ENCODE measurements at regions not wholly inside any gene's neighbourhood (a gene's known extent, or its start where the extent isn't known, plus 50 kb on each side); places are given as distances from the start of the nearest gene placed in this dataset.

DNA sequence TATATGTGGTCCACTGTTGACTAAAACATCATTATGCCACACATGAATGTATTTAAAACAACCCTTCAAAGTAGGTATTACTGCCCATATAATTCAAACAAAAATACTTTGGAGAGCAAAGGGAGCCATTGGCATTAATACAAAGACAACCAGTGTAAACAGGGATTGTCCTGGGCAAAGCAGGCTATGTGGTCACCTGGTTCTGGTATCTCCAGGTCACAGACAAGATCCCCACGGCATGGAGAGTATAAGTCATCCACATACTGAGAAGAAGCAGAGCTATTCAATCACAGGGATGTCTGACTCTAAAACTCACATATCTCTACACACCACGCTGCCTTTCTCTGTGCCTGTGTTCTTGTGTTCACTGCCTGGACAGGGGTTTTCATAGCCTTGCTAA lies 81.4 kb upstream of the BZW1 start:
- H3K4me2 ChIP-seq (ENCODE audit: control insufficient read depth, extremely low read depth, insufficient read depth, low read depth, low read length): no peak overlapping the region
- H3K79me2 ChIP-seq (ENCODE audit: control insufficient read depth, insufficient read depth, low read length): no peaks in the 10 kb centered on the region
- FAIRE-seq (no peak), DNase-seq (ENCODE audit: low read depth, low spot score) (no peak)
- H3K36me3 ChIP-seq (ENCODE audit: control insufficient read depth in 2 of 2, extremely low read depth in 1 of 2, insufficient read depth in 2 of 2, low read length in 2 of 2): no peaks in the 10 kb centered on the region
- no peaks in the 10 kb centered on the region for H3K9me1 ChIP-seq (ENCODE audit: control insufficient read depth, extremely low read depth, insufficient read depth, low read length)
- H3K4me3 ChIP-seq (ENCODE audit: control insufficient read depth in 2 of 3, extremely low read depth in 1 of 3, insufficient read depth in 2 of 3, low read depth in 1 of 3, low read length in 3 of 3): no peak overlapping the region
- peaks cover 6% of the 10 kb centered on the region for H3K4me1 ChIP-seq (ENCODE audit: control insufficient read depth, extremely low read depth, insufficient read depth, low read length)
- no peak overlapping the region for H3K9ac ChIP-seq (ENCODE audit: control insufficient read depth, extremely low read depth, insufficient read depth, low read length)
- no peaks in the 10 kb centered on the region for H3K9me3 ChIP-seq (ENCODE audit: control insufficient read depth, low read depth, low read length)
- no peak overlapping the region for H2AFZ ChIP-seq (ENCODE audit: control insufficient read depth, low read length)
- no peak overlapping the region for H3K27ac ChIP-seq (ENCODE audit: control insufficient read depth, insufficient read depth, low read length)
- H4K20me1 ChIP-seq (ENCODE audit: control insufficient read depth, extremely low read depth, insufficient read depth, low read length): no peaks in the 10 kb centered on the region
- TF ChIP-seq, protein P1, sequence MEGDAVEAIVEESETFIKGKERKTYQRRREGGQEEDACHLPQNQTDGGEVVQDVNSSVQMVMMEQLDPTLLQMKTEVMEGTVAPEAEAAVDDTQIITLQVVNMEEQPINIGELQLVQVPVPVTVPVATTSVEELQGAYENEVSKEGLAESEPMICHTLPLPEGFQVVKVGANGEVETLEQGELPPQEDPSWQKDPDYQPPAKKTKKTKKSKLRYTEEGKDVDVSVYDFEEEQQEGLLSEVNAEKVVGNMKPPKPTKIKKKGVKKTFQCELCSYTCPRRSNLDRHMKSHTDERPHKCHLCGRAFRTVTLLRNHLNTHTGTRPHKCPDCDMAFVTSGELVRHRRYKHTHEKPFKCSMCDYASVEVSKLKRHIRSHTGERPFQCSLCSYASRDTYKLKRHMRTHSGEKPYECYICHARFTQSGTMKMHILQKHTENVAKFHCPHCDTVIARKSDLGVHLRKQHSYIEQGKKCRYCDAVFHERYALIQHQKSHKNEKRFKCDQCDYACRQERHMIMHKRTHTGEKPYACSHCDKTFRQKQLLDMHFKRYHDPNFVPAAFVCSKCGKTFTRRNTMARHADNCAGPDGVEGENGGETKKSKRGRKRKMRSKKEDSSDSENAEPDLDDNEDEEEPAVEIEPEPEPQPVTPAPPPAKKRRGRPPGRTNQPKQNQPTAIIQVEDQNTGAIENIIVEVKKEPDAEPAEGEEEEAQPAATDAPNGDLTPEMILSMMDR (optimal IDR thresholded peaks at IDR 0.05 in 1 of 3, IDR thresholded peaks at IDR 0.05 in 1 of 3, conservative IDR thresholded peaks at IDR 0.05 in 1 of 3; ENCODE audit: extremely low read depth in 1 of 3, insufficient read depth in 2 of 3, low read length in 3 of 3): no peak
- no peak for TF ChIP-seq EZH2 (IDR thresholded peaks at IDR 0.05; ENCODE audit: low read length)
- peaks cover 5% of the 10 kb centered on the region for H3K27me3 ChIP-seq (ENCODE audit: control insufficient read depth, extremely low read depth, insufficient read depth, low read length)
- dilution Hi-C loops (cut with MboI; ENCODE audit: extremely low pct_ligation_motif_present, low sequenced_read_pairs): no loop called here

DNA sequence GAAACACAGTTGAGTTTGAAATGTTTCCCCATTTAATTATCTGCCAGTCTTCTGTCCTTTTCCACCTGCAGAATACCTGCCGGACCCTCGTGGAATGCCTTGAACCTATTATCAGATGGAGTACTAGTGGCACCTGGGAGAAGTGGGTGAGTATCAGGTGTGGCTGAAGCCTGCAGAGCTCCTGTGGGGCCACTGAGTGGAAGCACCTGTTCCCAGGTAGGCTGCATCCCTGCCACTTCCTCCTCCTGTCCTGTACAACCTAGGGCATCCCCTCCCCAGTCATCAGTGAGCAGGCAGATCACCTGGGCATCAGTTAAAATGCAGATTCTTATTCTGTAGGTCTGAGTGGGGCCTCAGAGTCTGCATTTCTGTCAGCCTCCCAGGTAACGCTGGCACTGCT lies 80.8 kb upstream of the BZW1 start:
- DNase-seq (ENCODE audit: low read depth, low spot score) (no peak), FAIRE-seq (no peak)
- Histone ChIP-seq H3K9ac (ENCODE audit: control insufficient read depth, extremely low read depth, insufficient read depth, low read length) (no peak overlapping the region), H3K27me3 (ENCODE audit: control insufficient read depth, extremely low read depth, insufficient read depth, low read length) (no peaks in the 10 kb centered on the region), H3K4me1 (ENCODE audit: control insufficient read depth, extremely low read depth, insufficient read depth, low read length) (peaks cover 6% of the 10 kb centered on the region), H4K20me1 (ENCODE audit: control insufficient read depth, extremely low read depth, insufficient read depth, low read length) (no peaks in the 10 kb centered on the region), H3K79me2 (ENCODE audit: control insufficient read depth, insufficient read depth, low read length) (no peaks in the 10 kb centered on the region), H3K9me1 (ENCODE audit: control insufficient read depth, extremely low read depth, insufficient read depth, low read length) (no peaks in the 10 kb centered on the region), H3K4me3 (ENCODE audit: control insufficient read depth in 2 of 3, extremely low read depth in 1 of 3, insufficient read depth in 2 of 3, low read depth in 1 of 3, low read length in 3 of 3) (no peak overlapping the region), H3K27ac (ENCODE audit: control insufficient read depth, insufficient read depth, low read length) (no peak overlapping the region), H3K36me3 (ENCODE audit: control insufficient read depth in 2 of 2, extremely low read depth in 1 of 2, insufficient read depth in 2 of 2, low read length in 2 of 2) (no peaks in the 10 kb centered on the region), H2AFZ (ENCODE audit: control insufficient read depth, low read length) (no peak overlapping the region), H3K9me3 (ENCODE audit: control insufficient read depth, low read depth, low read length) (no peaks in the 10 kb centered on the region), H3K4me2 (ENCODE audit: control insufficient read depth, extremely low read depth, insufficient read depth, low read depth, low read length) (no peak overlapping the region)
- TF ChIP-seq EZH2 (IDR thresholded peaks at IDR 0.05; ENCODE audit: low read length): no peak
- TF ChIP-seq, protein P1 (optimal IDR thresholded peaks at IDR 0.05 in 1 of 3, IDR thresholded peaks at IDR 0.05 in 1 of 3, conservative IDR thresholded peaks at IDR 0.05 in 1 of 3; ENCODE audit: extremely low read depth in 1 of 3, insufficient read depth in 2 of 3, low read length in 3 of 3): peak in 1 of 3 experiments; percentile 3
- dilution Hi-C loops (cut with MboI; ENCODE audit: extremely low pct_ligation_motif_present, low sequenced_read_pairs): no loop called here

Measured in keratinocyte (primary cell).